Esophagus squamous epithelium (tissue), 5 donors: ENCODE measurements at regions not wholly inside any gene's neighbourhood (a gene's known extent, or its start where the extent isn't known, plus 50 kb on each side); places are given as distances from the start of the nearest gene placed in this dataset.
"Not testable (repeated sequence)": the region's sequence is repeated elsewhere in the genome, so short reads cannot be mapped to it uniquely, and the experiment has no call there.

Experiments used
- DNase-seq: peaks from one replicate; lab custom pipeline; 2025; lab: John Stamatoyannopoulos, UW
- H3K27ac ChIP-seq, 4 donors: fragments of 200-600 bp; sonication (generic); one replicate each; pipeline ENCODE4 v1.5.1; 2016 to 2019; ENCODE audit warnings: mild to moderate bottlenecking in 1 of 4
- H3K27me3 ChIP-seq, 4 donors: fragments of 200-600 bp; sonication (generic); 1 replicate in 3 of 4; 2 replicates in 1 of 4; pipeline versions ENCODE4 v1.5.1 to v1.6.0; 2017 to 2021; ENCODE audit warnings: antibody characterized with exemption in 1 of 4
- H3K36me3 ChIP-seq, 3 donors: fragments of 200-600 bp; sonication (generic); one replicate each; pipeline ENCODE4 v1.5.1; 2016 to 2019
- H3K4me1 ChIP-seq, 3 donors: fragments of 200-600 bp; sonication (generic); one replicate each; pipeline ENCODE4 v1.5.1; 2017 to 2019
- H3K4me3 ChIP-seq, 4 donors: fragments of 200-600 bp; sonication (generic); 1 replicate in 3 of 4; 2 replicates in 1 of 4; pipeline ENCODE4 v1.5.1; 2016 to 2019; ENCODE audit warnings: mild to moderate bottlenecking in 2 of 4, moderate library complexity in 1 of 4
- H3K9me3 ChIP-seq, 3 donors: fragments of 200-600 bp; sonication (generic); one replicate each; pipeline ENCODE4 v1.5.1; 2016 to 2019
- CTCF ChIP-seq, 6 experiments: fragments of 450-650 bp in 4 of 6; fragments of 200-600 bp in 2 of 6; sonication (generic) in 2 of 6; IDR thresholded peaks; one replicate each; pipeline ENCODE4 v1.5.1; 2016 to 2019; ENCODE audit warnings: antibody characterized with exemption in 6 of 6, mild to moderate bottlenecking in 4 of 6, moderate library complexity in 4 of 6
- POLR2A ChIP-seq, 4 donors: fragments of 450-650 bp; IDR thresholded peaks; one replicate each; pipeline ENCODE4 v1.6.1; 2017; ENCODE audit warnings: antibody characterized with exemption in 4 of 4, mild to moderate bottlenecking in 4 of 4, moderate library complexity in 3 of 4
- WGBS, 2 donors: methylation state at CpG; one replicate each; pipeline ENCODE4 v1.1.5; 2018; 5-methylcytosine and 5-hydroxymethylcytosine counted together
- intact Hi-C: fragments of 100-400 bp; cut with DNase I; formaldehyde crosslinking; loops from one replicate; pipeline ENCODE4 v1.15.0; 2022
- donor health status: DM: yes; HTN: yes; CAD: no.

- no peak overlapping the region for H3K4me3 ChIP-seq
- no peaks in the 10 kb centered on the region for H3K27me3 ChIP-seq
- no peaks in the 10 kb centered on the region for H3K9me3 ChIP-seq
- intact Hi-C loops, result no loop called here
- H3K27ac ChIP-seq, result no peak overlapping the region
- DNase-seq, result no peak
- no peaks in the 10 kb centered on the region for H3K36me3 ChIP-seq
- TF ChIP-seq CTCF (IDR thresholded peaks at IDR 0.05) (no peak), POLR2A (IDR thresholded peaks at IDR 0.05) (no peak)
- WGBS, 2 donors, result 63 to 79% methylated on average over 2 of the region's 2 CpGs
- H3K4me1 ChIP-seq, result no peaks in the 10 kb centered on the region
Measured at GRCh38 chr9:90720621-90721265, 78.1 kb upstream of the DIRAS2 start.

GRCh38 chr9:90706230-90706629 lies 63.6 kb upstream of the DIRAS2 start:
- Histone ChIP-seq H3K9me3 (no peaks in the 10 kb centered on the region), H3K27ac (peak overlapping the region in 3 of 4 donors; percentile 31 to 76 (median 68)), H3K27me3 (peaks cover 0 to 8% (median 0%) of the 10 kb centered on the region in 4 donors), H3K36me3 (no peaks in the 10 kb centered on the region), H3K4me1 (peaks cover 0 to 14% (median 0%) of the 10 kb centered on the region in 3 donors), H3K4me3 (no peak overlapping the region)
- no peak for DNase-seq
- 54 to 63% methylated on average over 2 of the region's 2 CpGs for WGBS, 2 donors
- intact Hi-C loops, result no loop called here
- TF ChIP-seq CTCF (IDR thresholded peaks at IDR 0.05) (no peak), POLR2A (IDR thresholded peaks at IDR 0.05) (no peak)

- no peak for DNase-seq
- 58 to 74% methylated on average over 2 of the region's 2 CpGs for WGBS, 2 donors
- no peak overlapping the region for H3K27ac ChIP-seq
- intact Hi-C loops, result no loop called here
- TF ChIP-seq POLR2A (IDR thresholded peaks at IDR 0.05), result no peak
- TF ChIP-seq CTCF (IDR thresholded peaks at IDR 0.05), result no peak
- no peaks in the 10 kb centered on the region for H3K36me3 ChIP-seq
- H3K27me3 ChIP-seq, result peaks cover 0 to 17% (median 0%) of the 10 kb centered on the region in 4 donors
- peaks cover 0 to 14% (median 0%) of the 10 kb centered on the region in 3 donors for H3K4me1 ChIP-seq
- H3K9me3 ChIP-seq, result no peaks in the 10 kb centered on the region
- H3K4me3 ChIP-seq, result no peak overlapping the region
Measured at GRCh38 chr9:90702441-90702955, 59.9 kb upstream of the DIRAS2 start.

DNA sequence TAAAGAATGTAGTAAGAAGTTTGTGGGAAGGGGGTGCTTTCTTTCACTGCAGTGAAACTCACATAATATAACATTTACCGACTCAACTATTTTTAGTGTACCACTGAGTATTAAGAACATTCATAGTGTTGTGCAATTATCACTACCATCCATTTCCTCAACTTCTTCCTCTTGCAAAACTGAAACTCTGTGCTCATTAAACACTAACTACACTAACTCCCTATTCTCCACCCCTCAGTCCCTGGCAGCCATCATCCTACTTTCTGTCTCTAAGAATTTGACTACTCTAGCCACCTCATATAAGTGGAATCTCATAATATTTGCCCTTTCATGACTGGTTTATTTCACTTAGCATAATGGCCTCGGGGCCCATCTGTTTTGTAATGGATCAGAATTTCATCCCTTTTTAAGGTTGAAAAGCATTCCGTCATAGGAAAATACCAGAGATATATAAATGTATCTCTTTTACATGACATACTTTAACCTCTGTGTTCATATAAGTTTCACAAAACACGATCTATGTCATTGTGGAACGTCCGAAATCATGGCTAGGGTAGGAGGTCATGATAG lies 56.3 kb upstream of the DIRAS2 start:
- Histone ChIP-seq H3K27ac (no peak overlapping the region), H3K36me3 (no peaks in the 10 kb centered on the region), H3K27me3 (peaks cover 0 to 17% (median 0%) of the 10 kb centered on the region in 4 donors), H3K4me1 (no peaks in the 10 kb centered on the region), H3K9me3 (no peaks in the 10 kb centered on the region), H3K4me3 (no peak overlapping the region)
- no peak for DNase-seq
- 66 to 75% methylated on average over 6 of the region's 6 CpGs for WGBS, 2 donors
- intact Hi-C loops, result no loop called here
- no peak for TF ChIP-seq POLR2A (IDR thresholded peaks at IDR 0.05)
- TF ChIP-seq CTCF (IDR thresholded peaks at IDR 0.05), result no peak

- Histone ChIP-seq H3K27me3 (peaks cover 0 to 15% (median 0%) of the 10 kb centered on the region in 4 donors), H3K4me3 (no peak overlapping the region), H3K27ac (no peak overlapping the region), H3K9me3 (no peaks in the 10 kb centered on the region), H3K4me1 (no peaks in the 10 kb centered on the region), H3K36me3 (no peaks in the 10 kb centered on the region)
- intact Hi-C loops, result no loop called here
- DNase-seq, result no peak
- WGBS, 2 donors, result 69 to 78% methylated on average over 5 of the region's 5 CpGs
- no peak for TF ChIP-seq CTCF (IDR thresholded peaks at IDR 0.05)
- no peak for TF ChIP-seq POLR2A (IDR thresholded peaks at IDR 0.05)
Measured at GRCh38 chr9:90697808-90698207, 55.2 kb upstream of the DIRAS2 start.

DNA sequence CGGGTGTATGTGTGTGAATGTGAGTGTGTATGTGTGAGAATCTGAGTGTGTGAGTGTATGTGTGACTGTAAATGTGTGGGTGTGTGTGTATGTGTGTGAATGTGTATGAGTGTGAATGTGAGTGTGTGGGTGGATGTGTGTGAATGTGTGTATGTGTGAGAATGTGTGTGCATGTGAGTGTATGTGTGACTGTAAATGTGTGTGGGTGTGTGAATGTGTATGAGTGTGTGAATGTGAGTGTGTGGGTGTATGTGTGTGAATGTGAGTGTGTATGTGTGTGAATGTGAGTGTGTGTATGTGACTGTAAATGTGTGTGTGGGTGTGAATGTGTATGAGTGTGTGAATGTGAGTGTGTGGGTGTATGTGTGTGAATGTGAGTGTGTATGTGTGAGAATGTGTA lies 51.6 kb upstream of the DIRAS2 start:
- intact Hi-C loops, H3K27ac ChIP-seq, DNase-seq, H3K36me3 ChIP-seq, H3K4me3 ChIP-seq, H3K4me1 ChIP-seq, H3K27me3 ChIP-seq, H3K9me3 ChIP-seq: not testable (repeated sequence)
- WGBS, 2 donors, result 92 to 93% methylated on average over 1 of the region's 1 CpG
